ENCODE measurements at regions not wholly inside any gene's neighbourhood (a gene's known extent, or its start where the extent isn't known, plus 50 kb on each side); places are given as distances from the start of the nearest gene placed in this dataset.

GRCh38 chr3:18132991-18133390 lies 292.1 kb downstream of the SATB1 start:
- Mint-ChIP-seq H3K27me3 (no peaks in the 10 kb centered on the region), H3K36me3 (ENCODE audit: insufficient read depth) (peaks cover 4% of the 10 kb centered on the region), H3K4me1 (ENCODE audit: low read depth) (peaks cover 11% of the 10 kb centered on the region), H3K4me3 (ENCODE audit: low read depth) (no peak overlapping the region), H3K27ac (no peak overlapping the region), H3K9me3 (ENCODE audit: low read depth) (peaks cover 5% of the 10 kb centered on the region)
- TF ChIP-seq CTCF (IDR thresholded peaks at IDR 0.05; ENCODE audit: unreplicated experiment) = no peak
- no peak for DNase-seq (ENCODE audit: low spot score, unreplicated experiment)

GRCh38 chr3:18127859-18128681 lies 297.1 kb downstream of the SATB1 start:
- H3K27ac Mint-ChIP-seq = no peak overlapping the region
- no peaks in the 10 kb centered on the region for H3K27me3 Mint-ChIP-seq
- no peaks in the 10 kb centered on the region for H3K4me1 Mint-ChIP-seq (ENCODE audit: low read depth)
- H3K36me3 Mint-ChIP-seq (ENCODE audit: insufficient read depth) = no peaks in the 10 kb centered on the region
- H3K9me3 Mint-ChIP-seq (ENCODE audit: low read depth) = no peaks in the 10 kb centered on the region
- DNase-seq (ENCODE audit: low spot score, unreplicated experiment) = no peak
- H3K4me3 Mint-ChIP-seq (ENCODE audit: low read depth) = no peak overlapping the region
- TF ChIP-seq CTCF (IDR thresholded peaks at IDR 0.05; ENCODE audit: unreplicated experiment) = no peak

DNA sequence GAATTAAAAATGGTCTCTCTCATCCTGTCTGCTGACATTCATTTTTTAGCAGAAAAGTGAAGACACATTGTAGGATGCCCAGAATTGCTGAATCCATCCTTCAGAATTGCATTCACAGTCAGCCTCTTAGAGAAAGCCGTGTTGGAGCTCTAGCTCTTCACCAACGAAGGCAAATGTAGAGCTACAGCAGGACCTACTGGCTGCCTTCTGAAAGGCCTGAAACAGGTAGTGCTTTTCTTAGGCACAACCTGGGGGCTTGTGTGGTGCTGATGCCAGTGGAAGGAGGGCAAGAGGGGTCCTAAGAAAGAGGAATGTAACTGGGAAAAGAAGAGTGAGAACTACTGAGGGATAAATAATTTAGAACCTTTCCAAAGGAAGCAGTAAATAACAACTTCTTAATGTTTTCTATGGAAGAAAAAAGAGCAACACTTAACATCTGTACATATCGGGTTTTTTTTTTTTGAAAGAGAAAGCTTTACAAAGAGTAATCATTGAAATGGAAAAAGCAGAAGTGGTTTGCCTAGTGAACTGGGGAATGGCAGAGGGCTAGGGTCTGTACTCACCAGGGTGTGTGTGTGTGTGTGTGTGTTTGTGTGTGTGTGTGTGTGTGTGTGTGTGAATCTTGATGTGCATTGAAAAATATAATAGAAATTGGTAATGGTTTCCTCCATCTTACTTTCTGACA lies 297.8 kb downstream of the SATB1 start:
- no peaks in the 10 kb centered on the region for H3K9me3 Mint-ChIP-seq (ENCODE audit: low read depth)
- H3K4me1 Mint-ChIP-seq (ENCODE audit: low read depth) = no peaks in the 10 kb centered on the region
- no peak for DNase-seq (ENCODE audit: low spot score, unreplicated experiment)
- no peaks in the 10 kb centered on the region for H3K36me3 Mint-ChIP-seq (ENCODE audit: insufficient read depth)
- TF ChIP-seq CTCF (IDR thresholded peaks at IDR 0.05; ENCODE audit: unreplicated experiment) = no peak
- no peaks in the 10 kb centered on the region for H3K27me3 Mint-ChIP-seq
- no peak overlapping the region for H3K27ac Mint-ChIP-seq
- no peak overlapping the region for H3K4me3 Mint-ChIP-seq (ENCODE audit: low read depth)

- H3K36me3 Mint-ChIP-seq (ENCODE audit: insufficient read depth) = no peaks in the 10 kb centered on the region
- no peaks in the 10 kb centered on the region for H3K9me3 Mint-ChIP-seq (ENCODE audit: low read depth)
- H3K27ac Mint-ChIP-seq = no peak overlapping the region
- DNase-seq (ENCODE audit: low spot score, unreplicated experiment) = no peak
- TF ChIP-seq CTCF (IDR thresholded peaks at IDR 0.05; ENCODE audit: unreplicated experiment) = no peak
- H3K27me3 Mint-ChIP-seq = no peaks in the 10 kb centered on the region
- H3K4me1 Mint-ChIP-seq (ENCODE audit: low read depth) = no peaks in the 10 kb centered on the region
- H3K4me3 Mint-ChIP-seq (ENCODE audit: low read depth) = no peak overlapping the region
Measured at GRCh38 chr3:18126772-18127171, 298.4 kb downstream of the SATB1 start.

GRCh38 chr3:18124501-18124900 lies 300.6 kb downstream of the SATB1 start:
- Mint-ChIP-seq H3K4me3 (ENCODE audit: low read depth) (no peak overlapping the region), H3K27me3 (no peaks in the 10 kb centered on the region), H3K4me1 (ENCODE audit: low read depth) (no peaks in the 10 kb centered on the region), H3K36me3 (ENCODE audit: insufficient read depth) (peaks cover 2% of the 10 kb centered on the region), H3K9me3 (ENCODE audit: low read depth) (no peaks in the 10 kb centered on the region), H3K27ac (no peak overlapping the region)
- TF ChIP-seq CTCF (IDR thresholded peaks at IDR 0.05; ENCODE audit: unreplicated experiment) = no peak
- DNase-seq (ENCODE audit: low spot score, unreplicated experiment) = no peak

Data from progenitor cell of endocrine pancreas (in vitro differentiated cells).